Esophagus mucosa (tissue), 1 donor: ENCODE measurements at regions not wholly inside any gene's neighbourhood (a gene's known extent, or its start where the extent isn't known, plus 50 kb on each side); places are given as distances from the start of the nearest gene placed in this dataset.

Experiments used
- ATAC-seq: fragments of 200-7000 bp; cut with Tn5 transposase; one replicate; pipeline ENCODE4 v1.9.1; 2020
- donor health status: DM: yes; HTN: yes; CAD: no.

- no peak for ATAC-seq
Observed at GRCh38 chr4:43837604-43838003, 611.0 kb downstream of the KCTD8 start.

GRCh38 chr4:43842594-43842993 lies 606.0 kb downstream of the KCTD8 start:
- no peak for ATAC-seq

GRCh38 chr4:43843501-43843900 lies 605.1 kb downstream of the KCTD8 start:
- ATAC-seq: no peak

GRCh38 chr4:43846111-43846587 lies 602.5 kb downstream of the KCTD8 start:
- ATAC-seq: no peak

GRCh38 chr4:43853565-43854264 lies 594.9 kb downstream of the KCTD8 start:
- no peak for ATAC-seq

- no peak for ATAC-seq
Observed at GRCh38 chr4:43855283-43855682, 593.3 kb downstream of the KCTD8 start.

GRCh38 chr4:43864616-43865146 lies 583.9 kb downstream of the KCTD8 start:
- no peak for ATAC-seq

GRCh38 chr4:43867908-43868307 lies 580.7 kb downstream of the KCTD8 start:
- no peak for ATAC-seq

GRCh38 chr4:43875655-43876054 lies 573.0 kb downstream of the KCTD8 start:
- ATAC-seq: no peak

- ATAC-seq: no peak
Observed at GRCh38 chr4:43882470-43882869, 566.1 kb downstream of the KCTD8 start.

GRCh38 chr4:43886196-43886595 lies 562.4 kb downstream of the KCTD8 start:
- no peak for ATAC-seq

GRCh38 chr4:43898836-43899235 lies 549.8 kb downstream of the KCTD8 start:
- ATAC-seq: no peak

GRCh38 chr4:43903456-43903855 lies 545.2 kb downstream of the KCTD8 start:
- ATAC-seq: no peak

- no peak for ATAC-seq
Observed at GRCh38 chr4:43918377-43918776, 530.2 kb downstream of the KCTD8 start.

GRCh38 chr4:43932448-43932847 lies 516.2 kb downstream of the KCTD8 start:
- no peak for ATAC-seq

GRCh38 chr4:43943998-43944397 lies 504.6 kb downstream of the KCTD8 start:
- ATAC-seq: no peak

GRCh38 chr4:43959976-43960375 lies 488.6 kb downstream of the KCTD8 start:
- no peak for ATAC-seq

GRCh38 chr4:43968011-43968410 lies 480.6 kb downstream of the KCTD8 start:
- no peak for ATAC-seq

GRCh38 chr4:43983610-43984009 lies 465.0 kb downstream of the KCTD8 start:
- no peak for ATAC-seq

GRCh38 chr4:43987331-43987944 lies 461.2 kb downstream of the KCTD8 start:
- no peak for ATAC-seq

- ATAC-seq: no peak
Observed at GRCh38 chr4:43990551-43990950, 458.1 kb downstream of the KCTD8 start.

- ATAC-seq: no peak
Observed at GRCh38 chr4:43990963-43991362, 457.6 kb downstream of the KCTD8 start.

- ATAC-seq: no peak
Observed at GRCh38 chr4:43992552-43992951, 456.1 kb downstream of the KCTD8 start.

GRCh38 chr4:43993196-43993902 lies 455.3 kb downstream of the KCTD8 start:
- ATAC-seq: no peak
